GM12878 (cell line): ENCODE measurements at regions not wholly inside any gene's neighbourhood (a gene's known extent, or its start where the extent isn't known, plus 50 kb on each side); places are given as distances from the start of the nearest gene placed in this dataset.

Source experiments
- ATAC-seq: fragments of 200-7000 bp; cut with Tn5 transposase; 3 replicates; pipeline ENCODE4 v1.9.1; 2020; ENCODE audit warnings: mild to moderate bottlenecking, moderate library complexity
- BruUV-seq: library from RNA; stranded (reverse); fragments of 400-500 nt; replicated peaks from 2 replicates; lab custom pipeline; 2021; lab: Mats Ljungman, UMichigan
- CTCF ChIA-PET: fragments of 300-600 bp; sonication (Branson Sonifier 250); formaldehyde crosslinking; extraction: SDS; loops from one replicate; lab custom pipeline; 2021; ENCODE audit warnings: inconsistent platforms; lab: Yijun Ruan, JAX
- POLR2A ChIA-PET: fragments of 350-600 bp; formaldehyde crosslinking; extraction: SDS; loops from one replicate; lab custom pipeline; 2021; ENCODE audit warnings: inconsistent platforms; lab: Charles Lee
- RAD21 ChIA-PET: fragments of 300-600 bp; sonication (Branson Sonifier 250); formaldehyde crosslinking; loops from one replicate; lab custom pipeline; 2023; ENCODE audit warnings: antibody characterized with exemption; ENCODE audit not compliant: unreplicated experiment; lab: Charles Lee
- SMC1A ChIA-PET: fragments of 300-600 bp; sonication (Branson Sonifier 250); formaldehyde crosslinking; loops from one replicate; lab custom pipeline; 2023; ENCODE audit not compliant: unreplicated experiment, uncharacterized antibody; lab: Charles Lee
- DNase-seq: peaks from one replicate; pipeline ENCODE4 v3.0.0-alpha.2; 2011; ENCODE audit warnings: low read depth, low spot score
- FAIRE-seq: peaks from 3 replicates; lab custom pipeline; 2011; peaks lifted over from hg19 to GRCh38; lab: Jason Lieb, UNC
- H2AFZ ChIP-seq: 2 replicates; pipeline ENCODE4 v1.6.0; 2011; ENCODE audit warnings: low read depth, low read length, control low read depth; ENCODE audit not compliant: control insufficient read depth
- H3K27ac ChIP-seq: 2 replicates; pipeline ENCODE4 v1.5.1; 2011; ENCODE audit warnings: control low read depth; ENCODE audit not compliant: control insufficient read depth, insufficient read depth
- H3K27me3 ChIP-seq, 2 experiments: replicated peaks in 1 of 2; 2 replicates each; pipeline versions ENCODE4 v1.6.0 to v1.6.1; 2011; ENCODE audit warnings: low read length in 1 of 2; ENCODE audit not compliant: control insufficient read depth in 2 of 2, insufficient read depth in 2 of 2
- H3K36me3 ChIP-seq, 2 experiments: 2 replicates each; pipeline ENCODE4 v1.5.1; 2011; ENCODE audit warnings: low read length in 1 of 2; ENCODE audit not compliant: control insufficient read depth in 2 of 2, insufficient read depth in 2 of 2
- H3K4me1 ChIP-seq: 2 replicates; pipeline ENCODE4 v1.6.1; 2011; ENCODE audit warnings: mild to moderate bottlenecking, low read length, moderate library complexity, mixed read lengths; ENCODE audit not compliant: control insufficient read depth, insufficient read depth
- H3K4me2 ChIP-seq: 2 replicates; pipeline ENCODE4 v1.6.0; 2011; ENCODE audit warnings: control low read depth; ENCODE audit not compliant: control insufficient read depth, insufficient read depth
- H3K4me3 ChIP-seq: fragments of 200-600 bp; sonication (generic); 2 replicates; pipeline ENCODE4 v1.5.1; 2016
- H3K79me2 ChIP-seq: 2 replicates; pipeline ENCODE4 v1.6.0; 2011; ENCODE audit warnings: low read length; ENCODE audit not compliant: control insufficient read depth, insufficient read depth
- H3K9ac ChIP-seq: 2 replicates; pipeline ENCODE4 v1.8.0; 2011; ENCODE audit warnings: low read length, control low read depth, mixed read lengths; ENCODE audit not compliant: control insufficient read depth, insufficient read depth
- H3K9me3 ChIP-seq: replicated peaks from 3 replicates; pipeline ENCODE4 v1.5.1; 2011; ENCODE audit warnings: mild to moderate bottlenecking, low read length; ENCODE audit not compliant: control insufficient read depth, insufficient read depth
- H4K20me1 ChIP-seq: 2 replicates; pipeline ENCODE4 v1.6.0; 2011; ENCODE audit not compliant: control insufficient read depth, insufficient read depth
- ASH2L ChIP-seq: fragments of 300-600, 200-600 bp; sonication (generic); IDR thresholded peaks from 2 replicates; pipeline ENCODE4 v1.6.1; 2017; ENCODE audit warnings: low read depth, mild to moderate bottlenecking, borderline replicate concordance
- ATF7 ChIP-seq: fragments of 450-650 bp; IDR thresholded peaks from 2 replicates; pipeline ENCODE4 v1.6.1; 2016; ENCODE audit warnings: low read depth, mild to moderate bottlenecking
- CBFB ChIP-seq: IDR thresholded peaks from 2 replicates; pipeline ENCODE4 v1.6.1; 2016; ENCODE audit warnings: antibody characterized with exemption, low read depth
- CHD2 ChIP-seq: IDR thresholded peaks from 2 replicates; pipeline ENCODE4 v1.6.1; 2011; ENCODE audit warnings: low read depth, low read length, improper control_type of control experiment, borderline replicate concordance
- DPF2 ChIP-seq: fragments of 450-650 bp; IDR thresholded peaks from 2 replicates; pipeline ENCODE4 v1.6.1; 2017; ENCODE audit warnings: mild to moderate bottlenecking
- HSF1 ChIP-seq: fragments of 150-350 bp; IDR thresholded peaks from 2 replicates; pipeline ENCODE4 v1.6.1; 2014; ENCODE audit warnings: mild to moderate bottlenecking, low read depth, low read length
- LARP7 ChIP-seq: fragments of 450-650 bp; IDR thresholded peaks from 2 replicates; pipeline ENCODE4 v1.6.1; 2017; ENCODE audit warnings: mild to moderate bottlenecking
- MYC ChIP-seq: IDR thresholded peaks from 2 replicates; pipeline ENCODE4 v1.6.1; 2011; ENCODE audit warnings: mild to moderate bottlenecking, low read length, moderate library complexity, inconsistent platforms; ENCODE audit not compliant: insufficient read depth, insufficient replicate concordance, insufficient read length, severe bottlenecking
- PAX5 ChIP-seq: IDR thresholded peaks from 2 replicates; pipeline ENCODE4 v1.6.1; 2011; ENCODE audit warnings: low read depth, low read length, borderline replicate concordance
- POLR2AphosphoS2 ChIP-seq: IDR thresholded peaks from 2 replicates; pipeline ENCODE4 v1.6.1; 2011; ENCODE audit warnings: low read depth, mild to moderate bottlenecking, low read length, improper control_type of control experiment, moderate library complexity
- SMC3 ChIP-seq: IDR thresholded peaks from 2 replicates; pipeline ENCODE4 v1.6.1; 2011; ENCODE audit warnings: low read length, improper control_type of control experiment, borderline replicate concordance
- SRF ChIP-seq, 2 experiments: IDR thresholded peaks; 2 replicates each; pipeline ENCODE4 v1.6.1; 2011; ENCODE audit warnings: low read depth in 2 of 2, low read length in 2 of 2, mild to moderate bottlenecking in 1 of 2, moderate library complexity in 1 of 2
- TBL1XR1 ChIP-seq: IDR thresholded peaks from 2 replicates; pipeline ENCODE4 v1.6.1; 2012; ENCODE audit warnings: low read depth, low read length, improper control_type of control experiment
- WGBS: methylation state at CpG from one replicate; pipeline ENCODE4 v1.1.6; 2016; ENCODE audit warnings: low lambda C conversion rate; ENCODE audit not compliant: insufficient replicate concordance, insufficient coverage; ENCODE audit errors: missing lambda C conversion rate; 5-methylcytosine and 5-hydroxymethylcytosine counted together
- in situ Hi-C: fragments of 300-500 bp; cut with MboI; formaldehyde crosslinking; loops from 9 replicates; pipeline ENCODE4 v1.14.3; 2018; ENCODE audit warnings: mixed read lengths
- intact Hi-C: fragments of 100-400 bp; cut with micrococcal nuclease; formaldehyde crosslinking; loops from one replicate; pipeline ENCODE4 v1.14.2; 2022; ENCODE audit not compliant: unreplicated experiment
- TF ChIP-seq, protein P1 (sequence below): fragments of 450-650 bp; IDR thresholded peaks from 2 replicates; pipeline ENCODE4 v1.6.1; 2018; ENCODE audit warnings: borderline replicate concordance, mild to moderate bottlenecking; ENCODE audit not compliant: partially characterized antibody
- TF ChIP-seq, protein P2 (sequence below): fragments of 450-650 bp; IDR thresholded peaks from 2 replicates; pipeline ENCODE4 v1.6.1; 2017; ENCODE audit warnings: mild to moderate bottlenecking, low read depth, inconsistent platforms; ENCODE audit not compliant: poor library complexity, severe bottlenecking
- TF ChIP-seq, protein P3 (sequence below): fragments of 450-650 bp; conservative IDR thresholded peaks from 2 replicates; pipeline ENCODE4 v1.6.1; 2017; ENCODE audit warnings: mild to moderate bottlenecking, moderate library complexity

GRCh38 chr13:47136504-47136941, 239.7 kb upstream of the HTR2A start:
- H3K79me2 ChIP-seq: no peaks in the 10 kb centered on the region
- CTCF ChIA-PET: no interaction called here
- WGBS: 100% methylated on average over 1 of the region's 1 CpG
- ATAC-seq (no peak), DNase-seq (no peak), FAIRE-seq (no peak)
- RAD21 ChIA-PET: no interaction called here
- no peak overlapping the region for H3K4me2 ChIP-seq
- H3K9ac ChIP-seq: no peak overlapping the region
- no peak overlapping the region for H2AFZ ChIP-seq
- no peaks in the 10 kb centered on the region; the same call in 2 of the 3 replicates for H3K9me3 ChIP-seq
- no peak overlapping the region for H3K27ac ChIP-seq
- H3K4me1 ChIP-seq: no peaks in the 10 kb centered on the region
- no peak overlapping the region for H3K4me3 ChIP-seq
- intact Hi-C loops (no loop called here), in situ Hi-C loops (no loop called here)
- no peaks in the 10 kb centered on the region for H3K27me3 ChIP-seq
- BruUV-seq: no TSS peak
- H4K20me1 ChIP-seq: no peaks in the 10 kb centered on the region
- POLR2A ChIA-PET: no interaction called here
- SMC1A ChIA-PET: no interaction called here
- no peaks in the 10 kb centered on the region for H3K36me3 ChIP-seq
- no peak for TF ChIP-seq PAX5
- TF ChIP-seq MYC: no peak
- TF ChIP-seq, protein P1, sequence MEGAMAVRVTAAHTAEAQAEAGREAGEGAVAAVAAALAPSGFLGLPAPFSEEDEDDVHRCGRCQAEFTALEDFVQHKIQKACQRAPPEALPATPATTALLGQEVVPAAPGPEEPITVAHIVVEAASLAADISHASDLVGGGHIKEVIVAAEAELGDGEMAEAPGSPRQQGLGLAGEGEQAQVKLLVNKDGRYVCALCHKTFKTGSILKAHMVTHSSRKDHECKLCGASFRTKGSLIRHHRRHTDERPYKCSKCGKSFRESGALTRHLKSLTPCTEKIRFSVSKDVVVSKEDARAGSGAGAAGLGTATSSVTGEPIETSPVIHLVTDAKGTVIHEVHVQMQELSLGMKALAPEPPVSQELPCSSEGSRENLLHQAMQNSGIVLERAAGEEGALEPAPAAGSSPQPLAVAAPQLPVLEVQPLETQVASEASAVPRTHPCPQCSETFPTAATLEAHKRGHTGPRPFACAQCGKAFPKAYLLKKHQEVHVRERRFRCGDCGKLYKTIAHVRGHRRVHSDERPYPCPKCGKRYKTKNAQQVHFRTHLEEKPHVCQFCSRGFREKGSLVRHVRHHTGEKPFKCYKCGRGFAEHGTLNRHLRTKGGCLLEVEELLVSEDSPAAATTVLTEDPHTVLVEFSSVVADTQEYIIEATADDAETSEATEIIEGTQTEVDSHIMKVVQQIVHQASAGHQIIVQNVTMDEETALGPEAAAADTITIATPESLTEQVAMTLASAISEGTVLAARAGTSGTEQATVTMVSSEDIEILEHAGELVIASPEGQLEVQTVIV: no peak
- TF ChIP-seq ATF7: no peak
- TF ChIP-seq ASH2L: no peak
- no peak for TF ChIP-seq POLR2AphosphoS2
- TF ChIP-seq SRF (IDR thresholded peaks at IDR 0.05; ENCODE audit: low read depth in 2 of 2, low read length in 2 of 2): no peak
- TF ChIP-seq LARP7: no peak
- TF ChIP-seq TBL1XR1: no peak
- TF ChIP-seq, protein P2, sequence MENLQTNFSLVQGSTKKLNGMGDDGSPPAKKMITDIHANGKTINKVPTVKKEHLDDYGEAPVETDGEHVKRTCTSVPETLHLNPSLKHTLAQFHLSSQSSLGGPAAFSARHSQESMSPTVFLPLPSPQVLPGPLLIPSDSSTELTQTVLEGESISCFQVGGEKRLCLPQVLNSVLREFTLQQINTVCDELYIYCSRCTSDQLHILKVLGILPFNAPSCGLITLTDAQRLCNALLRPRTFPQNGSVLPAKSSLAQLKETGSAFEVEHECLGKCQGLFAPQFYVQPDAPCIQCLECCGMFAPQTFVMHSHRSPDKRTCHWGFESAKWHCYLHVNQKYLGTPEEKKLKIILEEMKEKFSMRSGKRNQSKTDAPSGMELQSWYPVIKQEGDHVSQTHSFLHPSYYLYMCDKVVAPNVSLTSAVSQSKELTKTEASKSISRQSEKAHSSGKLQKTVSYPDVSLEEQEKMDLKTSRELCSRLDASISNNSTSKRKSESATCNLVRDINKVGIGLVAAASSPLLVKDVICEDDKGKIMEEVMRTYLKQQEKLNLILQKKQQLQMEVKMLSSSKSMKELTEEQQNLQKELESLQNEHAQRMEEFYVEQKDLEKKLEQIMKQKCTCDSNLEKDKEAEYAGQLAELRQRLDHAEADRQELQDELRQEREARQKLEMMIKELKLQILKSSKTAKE: no peak
- no peak for TF ChIP-seq HSF1
- TF ChIP-seq DPF2: no peak
- no peak for TF ChIP-seq CHD2
- no peak for TF ChIP-seq SMC3
- TF ChIP-seq CBFB: no peak
- TF ChIP-seq, protein P3, sequence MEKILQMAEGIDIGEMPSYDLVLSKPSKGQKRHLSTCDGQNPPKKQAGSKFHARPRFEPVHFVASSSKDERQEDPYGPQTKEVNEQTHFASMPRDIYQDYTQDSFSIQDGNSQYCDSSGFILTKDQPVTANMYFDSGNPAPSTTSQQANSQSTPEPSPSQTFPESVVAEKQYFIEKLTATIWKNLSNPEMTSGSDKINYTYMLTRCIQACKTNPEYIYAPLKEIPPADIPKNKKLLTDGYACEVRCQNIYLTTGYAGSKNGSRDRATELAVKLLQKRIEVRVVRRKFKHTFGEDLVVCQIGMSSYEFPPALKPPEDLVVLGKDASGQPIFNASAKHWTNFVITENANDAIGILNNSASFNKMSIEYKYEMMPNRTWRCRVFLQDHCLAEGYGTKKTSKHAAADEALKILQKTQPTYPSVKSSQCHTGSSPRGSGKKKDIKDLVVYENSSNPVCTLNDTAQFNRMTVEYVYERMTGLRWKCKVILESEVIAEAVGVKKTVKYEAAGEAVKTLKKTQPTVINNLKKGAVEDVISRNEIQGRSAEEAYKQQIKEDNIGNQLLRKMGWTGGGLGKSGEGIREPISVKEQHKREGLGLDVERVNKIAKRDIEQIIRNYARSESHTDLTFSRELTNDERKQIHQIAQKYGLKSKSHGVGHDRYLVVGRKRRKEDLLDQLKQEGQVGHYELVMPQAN: no peak
